GM18951 (cell line): ENCODE measurements at regions not wholly inside any gene's neighbourhood (a gene's known extent, or its start where the extent isn't known, plus 50 kb on each side); places are given as distances from the start of the nearest gene placed in this dataset.

Experiments
- POLR2A ChIP-seq: IDR thresholded peaks from 4 replicates; pipeline ENCODE4 v1.6.1; 2011; ENCODE audit warnings: mild to moderate bottlenecking; ENCODE audit not compliant: insufficient read length, insufficient read depth; ENCODE audit errors: extremely low read depth
- in situ Hi-C: fragments of 300-500 bp; cut with MboI; formaldehyde crosslinking; loops from one replicate; pipeline ENCODE4 v1.12.0; 2022; ENCODE audit warnings: low sequenced_read_pairs, mixed read lengths, inconsistent platforms; ENCODE audit not compliant: unreplicated experiment

GRCh38 chr3:168991803-168992202, 671.7 kb downstream of the MECOM start:
- in situ Hi-C loops: no loop called here
- TF ChIP-seq POLR2A: no peak

GRCh38 chr3:168990621-168991020, 672.9 kb downstream of the MECOM start:
- TF ChIP-seq POLR2A: no peak
- in situ Hi-C loops: no loop called here

GRCh38 chr3:168990134-168990533, 673.4 kb downstream of the MECOM start:
- in situ Hi-C loops: no loop called here
- TF ChIP-seq POLR2A: no peak

- TF ChIP-seq POLR2A: no peak
- in situ Hi-C loops: no loop called here
Observed at GRCh38 chr3:168989396-168989795, 674.1 kb downstream of the MECOM start.

GRCh38 chr3:168988853-168989252, 674.7 kb downstream of the MECOM start:
- TF ChIP-seq POLR2A: no peak
- in situ Hi-C loops: no loop called here

- in situ Hi-C loops: no loop called here
- no peak for TF ChIP-seq POLR2A
Observed at GRCh38 chr3:168984872-168985271, 678.6 kb downstream of the MECOM start.

GRCh38 chr3:168983046-168983445, 680.5 kb downstream of the MECOM start:
- in situ Hi-C loops: no loop called here
- no peak for TF ChIP-seq POLR2A

- in situ Hi-C loops: no loop called here
- TF ChIP-seq POLR2A: no peak
Observed at GRCh38 chr3:168981396-168981795, 682.1 kb downstream of the MECOM start.

- in situ Hi-C loops: no loop called here
- no peak for TF ChIP-seq POLR2A
Observed at GRCh38 chr3:168977716-168978374, 685.7 kb downstream of the MECOM start.

- in situ Hi-C loops: no loop called here
- no peak for TF ChIP-seq POLR2A
Observed at GRCh38 chr3:168976969-168977368, 686.5 kb downstream of the MECOM start.

- in situ Hi-C loops: no loop called here
- no peak for TF ChIP-seq POLR2A
Observed at GRCh38 chr3:168975576-168975975, 687.9 kb downstream of the MECOM start.

- no peak for TF ChIP-seq POLR2A
- in situ Hi-C loops: no loop called here
Observed at GRCh38 chr3:168974617-168975403, 688.7 kb downstream of the MECOM start.

- in situ Hi-C loops: no loop called here
Observed at GRCh38 chr3:168973897-168974296, 689.6 kb downstream of the MECOM start.

GRCh38 chr3:168973206-168973605, 690.3 kb downstream of the MECOM start:
- TF ChIP-seq POLR2A: no peak
- in situ Hi-C loops: no loop called here

More at GRCh38 chr3:168973897-168974296, 689.6 kb downstream of the MECOM start:
- TF ChIP-seq POLR2A: no peak
